Mesenchymal stem cell (in vitro differentiated cells and primary cell): ENCODE measurements at regions not wholly inside any gene's neighbourhood (a gene's known extent, or its start where the extent isn't known, plus 50 kb on each side); places are given as distances from the start of the nearest gene placed in this dataset.

Experiments used
- DNase-seq: peaks from one replicate; pipeline ENCODE4 v3.0.0-alpha.2; 2013
- H2AFZ ChIP-seq: one replicate; pipeline ENCODE4 v1.6.1; 2013; ENCODE audit warnings: low read depth, mild to moderate bottlenecking, control low read depth, inconsistent platforms, low read length, moderate library complexity
- H2AK5ac ChIP-seq: 2 replicates; pipeline ENCODE4 v1.6.1; 2013; ENCODE audit warnings: low read length, moderate library complexity, mild to moderate bottlenecking, inconsistent platforms; ENCODE audit not compliant: severe bottlenecking
- H2BK120ac ChIP-seq: one replicate; pipeline ENCODE4 v1.6.1; 2013; ENCODE audit warnings: low read depth, mild to moderate bottlenecking, inconsistent platforms, low read length, moderate library complexity
- H2BK12ac ChIP-seq, 2 experiments: one replicate each; pipeline ENCODE4 v1.6.1; 2013; ENCODE audit warnings: inconsistent platforms in 2 of 2, low read length in 2 of 2, mild to moderate bottlenecking in 2 of 2, moderate library complexity in 2 of 2, control low read depth in 1 of 2
- H2BK15ac ChIP-seq: one replicate; pipeline ENCODE4 v1.6.1; 2013; ENCODE audit warnings: mild to moderate bottlenecking, low read depth, inconsistent platforms; ENCODE audit not compliant: poor library complexity, severe bottlenecking
- H2BK5ac ChIP-seq: 2 replicates; pipeline ENCODE4 v1.6.1; 2013; ENCODE audit warnings: low read depth, mild to moderate bottlenecking, low read length, control low read depth, inconsistent platforms; ENCODE audit not compliant: poor library complexity, severe bottlenecking
- H3K14ac ChIP-seq, 2 experiments: one replicate each; pipeline ENCODE4 v1.6.1; 2013; ENCODE audit warnings: inconsistent platforms in 2 of 2, low read length in 2 of 2, control low read depth in 1 of 2, mild to moderate bottlenecking in 1 of 2, moderate library complexity in 1 of 2
- H3K18ac ChIP-seq, 2 experiments: one replicate each; pipeline ENCODE4 v1.6.1; 2013; ENCODE audit warnings: inconsistent platforms in 2 of 2, low read length in 2 of 2, control low read depth in 1 of 2, low read depth in 1 of 2, mild to moderate bottlenecking in 1 of 2
- H3K23ac ChIP-seq, 2 experiments: one replicate each; pipeline ENCODE4 v1.6.1; 2013; ENCODE audit warnings: inconsistent platforms in 2 of 2, low read length in 2 of 2, mild to moderate bottlenecking in 2 of 2, moderate library complexity in 2 of 2, control low read depth in 1 of 2
- H3K27ac ChIP-seq: 2 replicates; pipeline ENCODE4 v1.5.1; 2013; ENCODE audit warnings: mild to moderate bottlenecking, moderate library complexity, low read length, control low read depth, inconsistent platforms; ENCODE audit not compliant: poor library complexity, severe bottlenecking
- H3K27me3 ChIP-seq, 2 experiments: 2 replicates each; pipeline versions ENCODE4 v1.6.1 to v1.7.0; 2013; ENCODE audit warnings: low read length in 2 of 2, mild to moderate bottlenecking in 2 of 2, moderate library complexity in 2 of 2, control low read depth in 1 of 2, inconsistent platforms in 1 of 2; ENCODE audit not compliant: control insufficient read depth in 1 of 2, insufficient read depth in 1 of 2
- H3K36me3 ChIP-seq, 2 experiments: 2 replicates each; pipeline versions ENCODE4 v1.6.1 to v1.7.0; 2013; ENCODE audit warnings: low read length in 2 of 2, control low read depth in 1 of 2, inconsistent platforms in 1 of 2, low read depth in 1 of 2, mild to moderate bottlenecking in 1 of 2; ENCODE audit not compliant: insufficient read depth in 2 of 2, control insufficient read depth in 1 of 2
- H3K4ac ChIP-seq, 2 experiments: one replicate each; pipeline ENCODE4 v1.6.1; 2013; ENCODE audit warnings: inconsistent platforms in 2 of 2, low read length in 2 of 2, mild to moderate bottlenecking in 2 of 2, moderate library complexity in 2 of 2, control low read depth in 1 of 2, low read depth in 1 of 2
- H3K4me1 ChIP-seq: 2 replicates; pipeline ENCODE4 v1.6.1; 2013; ENCODE audit warnings: low read depth, low read length, control low read depth; ENCODE audit not compliant: control insufficient read depth, insufficient read depth
- H3K4me2 ChIP-seq: 2 replicates; pipeline ENCODE4 v1.6.1; 2013; ENCODE audit warnings: low read length, mild to moderate bottlenecking, inconsistent platforms; ENCODE audit not compliant: poor library complexity, severe bottlenecking
- H3K4me3 ChIP-seq, 2 experiments: 2 replicates each; pipeline versions ENCODE4 v1.5.1 to v1.7.0; 2013; ENCODE audit warnings: low read length in 2 of 2, mild to moderate bottlenecking in 2 of 2, control low read depth in 1 of 2, low read depth in 1 of 2; ENCODE audit not compliant: insufficient read depth in 1 of 2
- H3K79me1 ChIP-seq: replicated peaks from 2 replicates; pipeline ENCODE4 v1.6.1; 2013; ENCODE audit warnings: mild to moderate bottlenecking, control low read depth, low read length, inconsistent platforms; ENCODE audit not compliant: poor library complexity, severe bottlenecking
- H3K9ac ChIP-seq: 2 replicates; pipeline ENCODE4 v1.7.0; 2013; ENCODE audit warnings: mild to moderate bottlenecking, low read length, moderate library complexity
- H3K9me3 ChIP-seq: 2 replicates; pipeline ENCODE4 v1.7.0; 2013; ENCODE audit warnings: mild to moderate bottlenecking, low read length; ENCODE audit not compliant: control insufficient read depth
- H4K8ac ChIP-seq: one replicate; pipeline ENCODE4 v1.6.1; 2013; ENCODE audit warnings: inconsistent platforms, mild to moderate bottlenecking, low read length, moderate library complexity
- H4K91ac ChIP-seq: one replicate; pipeline ENCODE4 v1.6.1; 2013; ENCODE audit warnings: mild to moderate bottlenecking, low read length, inconsistent platforms
- WGBS: methylation state at CpG from one replicate; pipeline ENCODE4 v1.1.7; 2013; ENCODE audit warnings: mixed read lengths; 5-methylcytosine and 5-hydroxymethylcytosine counted together

GRCh38 chr12:115422845-115423545, 739.0 kb upstream of the TBX3 start:
- Histone ChIP-seq H3K9ac (no peak overlapping the region), H3K9me3 (no peaks in the 10 kb centered on the region), H2AFZ (no peak overlapping the region), H4K8ac (peak overlapping the region; percentile 48), H3K14ac (no peak overlapping the region), H2BK15ac (no peak overlapping the region), H2BK12ac (no peak overlapping the region), H3K4me2 (no peak overlapping the region), H4K91ac (peak overlapping the region; percentile 81), H2BK120ac (no peak overlapping the region), H2AK5ac (no peak overlapping the region), H3K27me3 (no peaks in the 10 kb centered on the region), H3K36me3 (no peaks in the 10 kb centered on the region), H2BK5ac (no peak overlapping the region), H3K23ac (peak overlapping the region in 1 of 2 experiments; percentile 26), H3K18ac (peak overlapping the region in 1 of 2 experiments; percentile 28), H3K4me3 (no peak overlapping the region), H3K79me1 (no peaks in the 10 kb centered on the region), H3K4me1 (no peaks in the 10 kb centered on the region), H3K27ac (no peak overlapping the region), H3K4ac (no peak overlapping the region)
- DNase-seq = no peak

DNA sequence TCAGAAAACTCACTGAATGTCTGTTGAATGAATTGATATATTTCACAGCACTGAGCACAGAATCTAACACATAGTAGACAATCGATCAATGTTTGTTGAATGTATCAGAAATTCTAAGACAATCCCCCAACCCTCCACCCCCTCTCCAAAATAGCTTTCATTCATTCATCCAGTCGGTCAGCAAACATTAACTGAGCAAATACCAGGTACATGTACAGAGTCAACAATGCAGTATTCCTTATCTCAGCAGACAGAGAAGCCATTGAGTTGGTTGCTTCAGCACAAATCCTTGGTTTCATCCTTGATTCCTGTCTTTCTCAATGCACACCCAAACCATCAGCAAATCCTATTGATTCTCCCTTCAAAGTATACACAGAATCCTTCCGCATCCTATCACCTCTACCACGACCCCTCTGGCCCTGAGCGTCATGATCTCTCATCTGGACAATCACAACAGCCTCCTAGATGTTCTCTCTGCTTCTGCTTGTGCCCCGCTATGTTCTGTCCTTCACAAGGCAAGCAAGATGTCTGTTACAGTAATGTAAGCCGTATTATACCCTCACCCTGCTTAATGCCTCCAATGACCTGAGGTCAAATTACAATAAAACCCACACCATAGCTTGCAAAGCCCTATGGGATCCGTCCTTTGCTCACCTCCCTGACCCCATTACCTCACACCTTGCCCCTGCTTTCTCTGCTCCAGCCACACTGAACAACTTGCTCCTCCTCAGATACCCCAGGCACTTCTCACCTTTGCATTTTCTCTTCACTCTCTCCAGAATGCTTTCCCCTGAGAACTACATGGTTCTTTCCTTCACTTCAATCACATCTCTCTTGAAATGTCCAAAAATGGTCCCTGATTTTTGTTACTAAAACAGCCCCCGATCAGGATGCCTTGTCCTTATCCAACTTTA, 738.1 kb upstream of the TBX3 start:
- DNase-seq = no peak
- H3K14ac ChIP-seq = no peak overlapping the region
- no peaks in the 10 kb centered on the region for H3K79me1 ChIP-seq
- no peak overlapping the region for H3K4me2 ChIP-seq
- no peak overlapping the region for H2AFZ ChIP-seq
- no peak overlapping the region for H4K91ac ChIP-seq
- 85% methylated on average over 9 of the region's 9 CpGs for WGBS
- no peak overlapping the region for H3K27ac ChIP-seq
- H3K23ac ChIP-seq = no peak overlapping the region
- H3K36me3 ChIP-seq = no peaks in the 10 kb centered on the region
- H2BK5ac ChIP-seq = no peak overlapping the region
- no peak overlapping the region for H2BK12ac ChIP-seq
- H3K27me3 ChIP-seq = no peaks in the 10 kb centered on the region
- no peak overlapping the region for H3K4ac ChIP-seq
- H2AK5ac ChIP-seq = no peak overlapping the region
- no peaks in the 10 kb centered on the region for H3K9me3 ChIP-seq
- no peak overlapping the region for H2BK120ac ChIP-seq
- no peak overlapping the region for H2BK15ac ChIP-seq
- no peak overlapping the region for H3K18ac ChIP-seq
- H3K9ac ChIP-seq = no peak overlapping the region
- no peak overlapping the region for H4K8ac ChIP-seq
- H3K4me1 ChIP-seq = no peaks in the 10 kb centered on the region
- H3K4me3 ChIP-seq = no peak overlapping the region

DNA sequence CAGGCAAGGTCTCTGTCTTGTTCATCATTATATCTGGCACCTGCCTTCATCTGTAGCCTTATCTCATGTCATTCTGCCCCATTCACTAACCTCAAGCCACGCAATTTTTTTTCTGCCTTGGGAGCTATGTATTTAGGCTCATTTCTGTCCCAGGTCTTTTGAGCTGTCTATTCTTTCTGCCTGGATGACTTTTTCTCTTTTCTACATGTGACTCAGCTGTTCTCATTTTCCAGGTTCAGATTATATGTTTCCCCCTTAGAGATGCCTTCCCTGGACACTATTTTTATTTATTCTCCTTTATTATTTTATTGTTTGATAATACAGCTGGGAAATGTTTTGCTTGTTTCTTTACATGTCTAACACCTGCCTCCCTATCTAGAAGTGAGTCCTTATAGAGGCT, 737.4 kb upstream of the TBX3 start:
- Histone ChIP-seq H3K4ac (no peak overlapping the region), H3K23ac (no peak overlapping the region), H2BK5ac (no peak overlapping the region), H3K9me3 (no peaks in the 10 kb centered on the region), H4K91ac (no peak overlapping the region), H3K79me1 (no peaks in the 10 kb centered on the region), H3K14ac (no peak overlapping the region), H3K36me3 (no peaks in the 10 kb centered on the region), H3K4me2 (no peak overlapping the region), H2BK120ac (no peak overlapping the region), H3K18ac (no peak overlapping the region), H2BK12ac (no peak overlapping the region), H2BK15ac (no peak overlapping the region), H2AK5ac (no peak overlapping the region), H3K4me3 (no peak overlapping the region), H2AFZ (no peak overlapping the region), H3K4me1 (no peaks in the 10 kb centered on the region), H3K9ac (no peak overlapping the region), H3K27ac (no peak overlapping the region), H4K8ac (no peak overlapping the region), H3K27me3 (no peaks in the 10 kb centered on the region)
- 88% methylated on average over 1 of the region's 1 CpG for WGBS
- DNase-seq = no peak

- Histone ChIP-seq H3K36me3 (no peaks in the 10 kb centered on the region), H3K27ac (no peak overlapping the region), H3K4me1 (no peaks in the 10 kb centered on the region), H3K4ac (no peak overlapping the region), H3K4me3 (no peak overlapping the region), H3K9ac (no peak overlapping the region), H3K79me1 (no peaks in the 10 kb centered on the region), H2AK5ac (no peak overlapping the region), H4K8ac (no peak overlapping the region), H2BK15ac (no peak overlapping the region), H2BK5ac (no peak overlapping the region), H2BK12ac (no peak overlapping the region), H2AFZ (no peak overlapping the region), H3K9me3 (no peaks in the 10 kb centered on the region), H2BK120ac (no peak overlapping the region), H3K27me3 (no peaks in the 10 kb centered on the region), H3K23ac (no peak overlapping the region), H3K4me2 (no peak overlapping the region), H3K14ac (no peak overlapping the region), H4K91ac (no peak overlapping the region), H3K18ac (no peak overlapping the region)
- WGBS = no CpG with 5 or more reads among the region's 1 CpG
- no peak for DNase-seq
Measured at GRCh38 chr12:115419145-115419646, 735.2 kb upstream of the TBX3 start.
